22Rv1 (cell line): ENCODE measurements at regions not wholly inside any gene's neighbourhood (a gene's known extent, or its start where the extent isn't known, plus 50 kb on each side); places are given as distances from the start of the nearest gene placed in this dataset.
A peak's percentile ranks its signal among the peaks of the same experiment; 100 is the strongest.

Source experiments
- H3K27ac ChIP-seq: fragments of 450-650 bp; 2 replicates; pipeline ENCODE4 v1.5.1; 2017
- ZFX ChIP-seq: fragments of 450-650 bp; IDR thresholded peaks from 2 replicates; pipeline ENCODE4 v1.6.1; 2017; ENCODE audit warnings: antibody characterized with exemption, borderline replicate concordance
- TF ChIP-seq, protein P1 (sequence below): fragments of 450-650 bp; IDR thresholded peaks from 2 replicates; pipeline ENCODE4 v1.5.1; 2017; ENCODE audit warnings: mild to moderate bottlenecking

DNA sequence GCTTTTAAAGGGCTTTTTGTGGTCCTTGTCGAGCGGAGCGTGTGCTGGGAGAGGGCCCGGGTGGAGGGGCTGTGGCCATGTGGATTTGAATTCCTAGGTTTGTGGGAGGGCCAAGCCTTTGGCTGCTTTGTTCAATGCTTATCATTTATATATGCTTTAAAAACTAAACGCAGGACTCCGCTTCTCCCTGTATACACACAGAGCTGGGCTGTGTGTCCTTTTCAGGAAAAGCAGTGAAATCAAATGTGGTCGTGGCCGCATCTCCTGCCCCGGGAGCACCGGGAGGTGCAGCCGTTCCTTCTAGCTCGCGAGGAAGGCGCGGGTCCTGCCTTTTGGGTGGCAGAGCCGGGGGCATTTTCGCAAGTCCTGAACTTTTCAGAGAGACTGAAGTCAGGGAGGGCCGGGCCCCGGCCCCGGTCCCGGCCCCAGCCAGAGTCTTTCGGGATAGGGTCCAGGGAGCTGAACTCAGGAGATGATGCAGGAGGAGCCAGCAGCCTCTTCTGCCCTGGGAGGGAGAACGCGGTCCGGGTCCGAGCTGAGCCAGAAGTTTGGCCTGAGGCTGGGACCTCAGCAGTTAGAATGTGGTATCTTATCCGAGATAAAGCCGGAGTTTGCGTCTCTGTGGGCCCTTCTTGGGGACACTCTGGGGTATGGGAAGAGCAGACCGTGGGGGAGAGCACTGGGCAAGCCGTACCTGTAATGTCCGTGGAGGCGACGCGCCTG lies 158.8 kb downstream of the C9orf152 start:
- TF ChIP-seq, protein P1, sequence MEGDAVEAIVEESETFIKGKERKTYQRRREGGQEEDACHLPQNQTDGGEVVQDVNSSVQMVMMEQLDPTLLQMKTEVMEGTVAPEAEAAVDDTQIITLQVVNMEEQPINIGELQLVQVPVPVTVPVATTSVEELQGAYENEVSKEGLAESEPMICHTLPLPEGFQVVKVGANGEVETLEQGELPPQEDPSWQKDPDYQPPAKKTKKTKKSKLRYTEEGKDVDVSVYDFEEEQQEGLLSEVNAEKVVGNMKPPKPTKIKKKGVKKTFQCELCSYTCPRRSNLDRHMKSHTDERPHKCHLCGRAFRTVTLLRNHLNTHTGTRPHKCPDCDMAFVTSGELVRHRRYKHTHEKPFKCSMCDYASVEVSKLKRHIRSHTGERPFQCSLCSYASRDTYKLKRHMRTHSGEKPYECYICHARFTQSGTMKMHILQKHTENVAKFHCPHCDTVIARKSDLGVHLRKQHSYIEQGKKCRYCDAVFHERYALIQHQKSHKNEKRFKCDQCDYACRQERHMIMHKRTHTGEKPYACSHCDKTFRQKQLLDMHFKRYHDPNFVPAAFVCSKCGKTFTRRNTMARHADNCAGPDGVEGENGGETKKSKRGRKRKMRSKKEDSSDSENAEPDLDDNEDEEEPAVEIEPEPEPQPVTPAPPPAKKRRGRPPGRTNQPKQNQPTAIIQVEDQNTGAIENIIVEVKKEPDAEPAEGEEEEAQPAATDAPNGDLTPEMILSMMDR = no peak
- TF ChIP-seq ZFX = no peak
- H3K27ac ChIP-seq = no peak overlapping the region

DNA sequence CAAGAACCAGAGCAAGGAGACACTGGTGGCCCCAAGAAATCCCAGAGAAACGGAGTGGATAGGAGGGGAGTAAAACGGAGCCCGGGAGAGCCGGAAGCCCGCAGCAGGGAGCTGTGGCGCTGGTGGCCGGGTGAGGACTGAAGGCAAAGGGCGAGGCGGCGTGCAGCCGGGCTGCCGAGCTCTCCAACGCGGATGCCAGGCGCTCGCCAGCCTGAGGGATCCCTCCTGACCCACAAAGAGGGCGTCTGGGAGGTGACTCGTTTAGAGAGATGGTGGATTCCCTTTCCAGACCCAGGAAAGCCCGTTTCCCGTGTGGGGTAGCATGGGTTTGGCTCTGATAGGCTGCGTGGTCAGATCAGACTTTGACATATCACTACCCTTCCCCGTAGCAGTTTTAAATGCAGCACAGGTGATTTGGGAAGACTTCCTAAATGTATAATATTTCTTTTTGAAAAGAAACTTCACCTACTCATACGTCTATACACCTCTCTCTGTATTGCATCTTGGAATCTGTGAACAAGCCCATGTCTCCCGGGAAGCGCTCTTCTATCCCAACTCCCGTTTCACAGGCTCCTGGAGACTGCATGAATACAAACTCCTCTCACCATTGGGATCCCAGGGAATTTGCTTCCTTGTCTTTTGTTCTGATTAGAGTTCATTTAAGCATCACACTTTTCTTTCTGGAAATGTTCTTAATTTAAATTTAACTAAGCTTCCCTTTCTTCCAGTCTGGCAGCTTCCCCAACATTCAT lies 158.1 kb downstream of the C9orf152 start:
- TF ChIP-seq, protein P1 = no peak
- TF ChIP-seq ZFX = no peak
- no peak overlapping the region for H3K27ac ChIP-seq

DNA sequence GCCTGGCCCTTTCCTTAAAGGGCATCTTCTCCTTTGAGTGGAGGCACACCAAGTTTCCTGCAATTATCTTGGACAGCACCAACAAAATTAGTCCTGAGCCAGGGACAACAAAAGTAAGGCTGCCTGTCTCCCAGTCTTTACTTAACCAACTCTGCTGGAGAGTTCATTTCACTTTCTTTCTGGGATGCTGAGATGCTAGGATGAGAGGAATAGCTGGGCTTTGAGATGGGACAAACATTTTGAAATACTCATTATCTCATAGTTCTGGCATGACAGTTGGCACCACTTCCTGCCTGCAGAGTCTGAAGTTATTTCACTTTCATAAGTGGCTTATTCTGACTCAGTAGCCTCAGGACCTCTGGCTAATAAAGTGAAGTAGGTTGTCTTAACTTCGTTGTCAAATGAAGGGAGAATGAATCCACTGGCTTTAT lies 157.0 kb downstream of the C9orf152 start:
- H3K27ac ChIP-seq = no peak overlapping the region
- no peak for TF ChIP-seq ZFX
- TF ChIP-seq, protein P1 = no peak

DNA sequence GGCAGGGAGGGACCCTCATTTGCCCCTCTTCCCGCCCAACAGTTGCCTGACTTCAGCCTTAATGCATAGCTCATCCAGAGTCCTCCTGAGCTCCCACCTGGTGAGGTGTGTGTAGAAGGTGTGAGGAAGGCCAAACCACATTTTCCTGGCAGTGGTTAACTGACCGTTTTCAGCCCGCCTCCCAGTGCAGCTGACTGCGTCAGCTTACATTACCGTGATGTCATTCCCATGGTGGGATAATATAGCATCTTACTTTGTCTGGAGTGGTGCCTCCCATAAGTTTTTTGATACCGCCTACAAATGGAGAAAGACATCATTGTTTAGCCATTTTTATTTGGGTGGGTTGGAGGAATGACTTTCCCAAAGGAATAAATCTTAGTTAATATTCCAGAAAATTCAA lies 151.9 kb downstream of the C9orf152 start:
- no peak overlapping the region for H3K27ac ChIP-seq
- TF ChIP-seq, protein P1 = no peak
- TF ChIP-seq ZFX = no peak

DNA sequence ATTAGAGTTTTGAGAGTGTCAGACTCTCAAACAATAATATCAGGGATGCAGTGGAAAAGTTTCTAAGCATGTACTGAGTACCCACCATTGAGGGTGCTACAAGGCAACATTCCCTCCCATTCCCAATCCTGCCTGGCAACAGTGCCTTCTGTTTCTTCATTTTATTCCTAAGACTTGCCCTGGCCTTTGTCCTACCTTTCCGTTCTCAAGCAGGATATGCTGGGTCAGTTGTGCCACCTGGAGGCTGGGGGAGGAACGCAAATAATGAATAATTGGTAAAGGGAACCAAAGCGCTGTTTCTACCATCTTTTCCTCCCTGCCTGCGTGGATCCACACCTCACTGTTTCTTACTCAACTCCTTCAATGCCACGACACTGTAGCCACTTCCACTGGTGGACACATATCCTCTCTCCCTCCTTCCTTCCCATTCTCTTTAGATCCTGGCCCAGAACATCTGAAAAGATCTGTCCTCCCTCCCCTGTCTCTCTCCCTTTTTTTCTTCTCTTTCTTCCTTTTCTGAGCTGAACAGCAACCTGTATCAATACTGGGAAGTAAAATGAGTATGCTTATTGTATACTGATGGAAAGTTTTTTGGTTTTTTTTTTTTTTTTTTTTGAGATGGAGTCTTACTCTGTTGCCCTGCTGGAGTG lies 149.5 kb downstream of the C9orf152 start:
- no peak overlapping the region for H3K27ac ChIP-seq
- TF ChIP-seq, protein P1 = peak; percentile 69
- TF ChIP-seq ZFX = no peak

DNA sequence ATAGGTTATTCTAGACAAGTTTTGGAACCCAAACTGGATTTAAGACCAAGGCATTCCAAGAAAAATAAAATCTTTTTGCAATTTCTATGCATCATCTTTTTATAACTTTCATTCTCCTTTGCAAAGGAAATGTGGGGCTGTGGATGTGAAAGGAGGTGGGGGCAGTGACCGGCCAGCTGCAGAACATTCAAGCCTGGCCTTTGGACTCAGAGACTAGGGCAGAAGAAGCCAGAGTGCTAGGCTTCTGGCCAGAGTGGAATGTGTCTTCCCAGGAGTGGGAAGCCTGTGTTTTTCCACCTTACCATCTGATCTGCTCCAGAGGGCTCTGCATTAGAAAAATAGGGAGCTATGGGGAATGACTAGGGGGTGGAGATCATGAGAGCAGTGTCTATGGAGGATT lies 148.5 kb downstream of the C9orf152 start:
- no peak overlapping the region for H3K27ac ChIP-seq

More for the DNA sequence above, 148.5 kb downstream of the C9orf152 start:
- TF ChIP-seq, protein P1 = no peak
- no peak for TF ChIP-seq ZFX
